Endodermal cell (in vitro differentiated cells): ENCODE measurements at regions not wholly inside any gene's neighbourhood (a gene's known extent, or its start where the extent isn't known, plus 50 kb on each side); places are given as distances from the start of the nearest gene placed in this dataset.

Experiments used
- DNase-seq: peaks from one replicate; pipeline ENCODE4 v3.0.0-alpha.2; 2017
- H3K27ac ChIP-seq: 2 replicates; pipeline ENCODE4 v1.5.1; 2013; ENCODE audit warnings: mild to moderate bottlenecking, low read depth, low read length, moderate library complexity
- H3K27me3 ChIP-seq: 2 replicates; pipeline ENCODE4 v1.6.1; 2013; ENCODE audit warnings: mild to moderate bottlenecking, low read length, moderate library complexity; ENCODE audit not compliant: insufficient read depth, control insufficient read depth, poor library complexity, severe bottlenecking
- H3K36me3 ChIP-seq: 2 replicates; pipeline ENCODE4 v1.7.0; 2013; ENCODE audit warnings: mild to moderate bottlenecking, low read length, moderate library complexity; ENCODE audit not compliant: control insufficient read depth, insufficient read depth
- H3K4me1 ChIP-seq: one replicate; pipeline ENCODE4 v1.7.0; 2013; ENCODE audit warnings: low read length; ENCODE audit not compliant: control insufficient read depth, insufficient read depth
- H3K4me3 ChIP-seq: 2 replicates; pipeline ENCODE4 v1.5.1; 2013; ENCODE audit warnings: mild to moderate bottlenecking, low read length, moderate library complexity
- H3K9ac ChIP-seq: 2 replicates; pipeline ENCODE4 v1.6.1; 2013; ENCODE audit warnings: mild to moderate bottlenecking, low read length, moderate library complexity; ENCODE audit not compliant: poor library complexity, severe bottlenecking; ENCODE audit errors: extremely low read depth
- H3K9me3 ChIP-seq: 2 replicates; pipeline ENCODE4 v1.6.1; 2013; ENCODE audit warnings: mild to moderate bottlenecking, low read length, moderate library complexity; ENCODE audit not compliant: control insufficient read depth
- H3K27ac Mint-ChIP-seq: 2 replicates; pipeline ENCODE4 v1.8.0; 2020; ENCODE audit warnings: mixed read lengths
- H3K27me3 Mint-ChIP-seq: 2 replicates; pipeline ENCODE4 v1.8.0; 2021; ENCODE audit warnings: mild to moderate bottlenecking, mixed read lengths; ENCODE audit not compliant: insufficient read depth
- H3K36me3 Mint-ChIP-seq: 2 replicates; pipeline ENCODE4 v1.8.0; 2020; ENCODE audit warnings: low read depth, mixed read lengths
- H3K4me1 Mint-ChIP-seq: 2 replicates; pipeline ENCODE4 v1.8.0; 2020; ENCODE audit warnings: mixed read lengths
- H3K4me3 Mint-ChIP-seq: 2 replicates; pipeline ENCODE4 v1.8.0; 2020; ENCODE audit warnings: mild to moderate bottlenecking, moderate library complexity, mixed read lengths
- H3K9me3 Mint-ChIP-seq: 2 replicates; pipeline ENCODE4 v1.8.0; 2020; ENCODE audit warnings: mild to moderate bottlenecking, mixed read lengths
- WGBS, 2 experiments: methylation state at CpG; one replicate each; pipeline versions ENCODE4 v1.1.5 to v1.1.7; 2013; ENCODE audit warnings: missing lambda C conversion rate in 2 of 2, mixed read lengths in 1 of 2; ENCODE audit not compliant: insufficient coverage in 1 of 2, insufficient read length in 1 of 2; 5-methylcytosine and 5-hydroxymethylcytosine counted together
- TF ChIP-seq, protein P1 (sequence below): fragments of 200-600 bp; sonication (generic); conservative IDR thresholded peaks from 2 replicates; pipeline ENCODE4 v1.5.0; 2021; ENCODE audit warnings: antibody characterized with exemption, mild to moderate bottlenecking

DNA sequence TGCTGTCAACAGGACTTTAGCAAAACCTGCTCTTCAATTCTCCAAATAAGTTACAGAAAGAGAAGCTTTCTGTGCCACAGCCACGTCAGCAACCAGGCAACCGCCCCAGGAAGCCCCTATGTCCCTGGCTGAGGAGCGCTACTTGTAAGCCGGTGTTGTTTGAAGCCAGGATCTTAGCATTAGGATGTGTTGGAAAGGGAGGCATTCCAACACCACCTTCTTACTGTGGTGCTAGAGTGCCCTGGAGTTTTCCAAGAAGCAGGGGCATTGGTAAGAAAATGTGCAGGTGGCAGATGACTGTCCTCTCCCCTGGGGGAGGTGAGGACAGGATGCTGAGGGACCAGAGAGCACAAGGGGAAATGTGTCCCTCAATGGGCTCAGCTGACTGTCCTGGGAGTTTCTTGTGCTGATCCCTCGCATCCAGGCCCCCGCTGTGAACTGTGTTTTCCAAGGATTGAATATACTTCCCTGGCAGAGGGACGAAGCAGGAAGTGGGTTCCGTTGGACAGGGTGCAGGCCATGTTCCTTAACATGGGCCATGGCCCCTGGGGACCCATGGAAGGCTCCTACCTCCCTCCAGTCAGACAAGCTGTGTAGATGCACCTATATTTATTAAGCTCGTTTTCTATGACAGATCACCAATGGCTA is 139.6 kb upstream of the GDF10 start:
- TF ChIP-seq, protein P1, sequence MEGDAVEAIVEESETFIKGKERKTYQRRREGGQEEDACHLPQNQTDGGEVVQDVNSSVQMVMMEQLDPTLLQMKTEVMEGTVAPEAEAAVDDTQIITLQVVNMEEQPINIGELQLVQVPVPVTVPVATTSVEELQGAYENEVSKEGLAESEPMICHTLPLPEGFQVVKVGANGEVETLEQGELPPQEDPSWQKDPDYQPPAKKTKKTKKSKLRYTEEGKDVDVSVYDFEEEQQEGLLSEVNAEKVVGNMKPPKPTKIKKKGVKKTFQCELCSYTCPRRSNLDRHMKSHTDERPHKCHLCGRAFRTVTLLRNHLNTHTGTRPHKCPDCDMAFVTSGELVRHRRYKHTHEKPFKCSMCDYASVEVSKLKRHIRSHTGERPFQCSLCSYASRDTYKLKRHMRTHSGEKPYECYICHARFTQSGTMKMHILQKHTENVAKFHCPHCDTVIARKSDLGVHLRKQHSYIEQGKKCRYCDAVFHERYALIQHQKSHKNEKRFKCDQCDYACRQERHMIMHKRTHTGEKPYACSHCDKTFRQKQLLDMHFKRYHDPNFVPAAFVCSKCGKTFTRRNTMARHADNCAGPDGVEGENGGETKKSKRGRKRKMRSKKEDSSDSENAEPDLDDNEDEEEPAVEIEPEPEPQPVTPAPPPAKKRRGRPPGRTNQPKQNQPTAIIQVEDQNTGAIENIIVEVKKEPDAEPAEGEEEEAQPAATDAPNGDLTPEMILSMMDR: no peak
- H3K27me3 Mint-ChIP-seq: peaks cover 2% of the 10 kb centered on the region
- Histone ChIP-seq H3K4me3 (no peak overlapping the region), H3K27me3 (no peaks in the 10 kb centered on the region), H3K9me3 (peaks cover 1% of the 10 kb centered on the region), H3K4me1 (no peaks in the 10 kb centered on the region), H3K27ac (no peak overlapping the region), H3K36me3 (no peaks in the 10 kb centered on the region), H3K9ac (no peak overlapping the region)
- no peak overlapping the region for H3K27ac Mint-ChIP-seq
- H3K4me1 Mint-ChIP-seq: no peaks in the 10 kb centered on the region
- no peak overlapping the region for H3K4me3 Mint-ChIP-seq
- peak; percentile 29 for DNase-seq
- WGBS, 2 experiments: 90 to 94% methylated on average over 8 to 9 of the region's 9 CpGs
- peaks cover 9% of the 10 kb centered on the region for H3K9me3 Mint-ChIP-seq
- H3K36me3 Mint-ChIP-seq: no peaks in the 10 kb centered on the region

DNA sequence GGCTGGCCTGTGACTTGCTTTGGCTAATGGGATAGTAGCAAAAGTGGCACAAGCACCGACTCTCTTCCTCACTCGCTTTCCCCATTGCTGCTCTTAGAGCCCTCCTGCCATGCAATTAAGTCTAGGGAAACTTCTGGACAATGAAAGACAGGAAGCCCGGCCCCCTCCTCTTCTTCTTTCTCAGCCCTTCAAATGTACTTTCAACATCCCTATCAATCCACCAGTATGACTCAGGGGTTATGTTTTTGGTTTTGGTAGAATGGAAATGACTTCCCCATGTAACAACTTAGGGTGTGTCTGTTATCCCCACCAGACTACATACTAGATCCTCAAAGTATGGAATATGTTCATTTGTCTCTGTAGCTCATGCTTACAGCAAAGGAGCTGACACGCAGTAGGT is 139.0 kb upstream of the GDF10 start:
- WGBS, 2 experiments: 90% methylated on average over 2 to 4 of the region's 4 CpGs
- Mint-ChIP-seq H3K27me3 (peaks cover 2% of the 10 kb centered on the region), H3K4me1 (no peaks in the 10 kb centered on the region), H3K36me3 (no peaks in the 10 kb centered on the region), H3K4me3 (no peak overlapping the region), H3K27ac (no peak overlapping the region), H3K9me3 (peaks cover 5% of the 10 kb centered on the region)
- peak; percentile 19 for DNase-seq
- H3K9ac ChIP-seq: no peak overlapping the region
- H3K9me3 ChIP-seq: no peaks in the 10 kb centered on the region
- TF ChIP-seq, protein P1: no peak
- H3K36me3 ChIP-seq: no peaks in the 10 kb centered on the region
- H3K27me3 ChIP-seq: no peaks in the 10 kb centered on the region
- H3K4me3 ChIP-seq: no peak overlapping the region
- H3K4me1 ChIP-seq: no peaks in the 10 kb centered on the region
- H3K27ac ChIP-seq: no peak overlapping the region

DNA sequence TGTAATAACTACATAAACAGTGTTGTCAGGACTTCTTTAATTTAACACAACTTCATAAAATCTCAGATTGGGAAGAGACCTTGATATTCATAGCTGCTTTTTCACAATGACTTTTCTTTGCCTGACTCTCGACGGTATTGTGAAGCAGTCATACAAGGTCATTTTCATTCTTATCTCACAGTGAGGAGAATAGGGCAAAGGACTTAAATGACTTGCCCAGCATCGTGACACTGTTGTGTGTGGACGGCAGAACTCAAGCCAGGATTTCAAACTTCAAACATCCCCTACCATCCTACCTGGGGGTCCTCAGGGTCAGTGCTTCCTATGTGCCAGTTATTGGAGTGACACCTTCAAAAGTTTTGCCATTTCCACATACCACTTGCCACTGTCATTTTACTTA is 138.5 kb upstream of the GDF10 start:
- H3K4me3 ChIP-seq: no peak overlapping the region
- no peaks in the 10 kb centered on the region for H3K36me3 ChIP-seq
- TF ChIP-seq, protein P1: no peak
- no peak overlapping the region for H3K27ac ChIP-seq
- Mint-ChIP-seq H3K4me3 (no peak overlapping the region), H3K27ac (no peak overlapping the region), H3K36me3 (no peaks in the 10 kb centered on the region), H3K4me1 (no peaks in the 10 kb centered on the region), H3K9me3 (peaks cover 7% of the 10 kb centered on the region), H3K27me3 (peaks cover 2% of the 10 kb centered on the region)
- H3K4me1 ChIP-seq: no peaks in the 10 kb centered on the region
- no peak overlapping the region for H3K9ac ChIP-seq
- H3K27me3 ChIP-seq: no peaks in the 10 kb centered on the region
- no peaks in the 10 kb centered on the region for H3K9me3 ChIP-seq
- 92 to 93% methylated on average over 4 of the region's 4 CpGs for WGBS, 2 experiments
- peak; percentile 17 for DNase-seq
